GM23338 (cell line): ENCODE measurements at regions not wholly inside any gene's neighbourhood (a gene's known extent, or its start where the extent isn't known, plus 50 kb on each side); places are given as distances from the start of the nearest gene placed in this dataset.

Experiments used
- ATAC-seq: fragments of 200-7000 bp; cut with Tn5 transposase; 3 replicates; pipeline ENCODE4 v1.9.1; 2020
- DNase-seq: peaks from one replicate; pipeline ENCODE4 v3.0.0-alpha.2; 2015; ENCODE audit warnings: low spot score
- H2AFZ ChIP-seq: fragments of 200-600 bp; sonication (generic); 2 replicates; pipeline ENCODE4 v1.8.0; 2016; ENCODE audit warnings: antibody characterized with exemption, mild to moderate bottlenecking, moderate library complexity
- H3F3A ChIP-seq: fragments of 200-600 bp; sonication (generic); replicated peaks from 2 replicates; pipeline ENCODE4 v1.8.0; 2017; ENCODE audit warnings: antibody characterized with exemption, mixed run types, low read depth
- H3K27ac ChIP-seq: fragments of 200-600 bp; sonication (generic); 2 replicates; pipeline ENCODE4 v1.6.1; 2016; ENCODE audit warnings: low read depth
- H3K27me3 ChIP-seq: fragments of 200-600 bp; sonication (generic); 2 replicates; pipeline ENCODE4 v1.8.0; 2016; ENCODE audit warnings: mild to moderate bottlenecking, mixed run types, moderate library complexity; ENCODE audit not compliant: insufficient read depth
- H3K36me3 ChIP-seq: fragments of 200-600 bp; sonication (generic); 2 replicates; pipeline ENCODE4 v1.8.0; 2016; ENCODE audit warnings: mild to moderate bottlenecking; ENCODE audit not compliant: insufficient read depth
- H3K4me1 ChIP-seq: fragments of 200-600 bp; sonication (generic); 2 replicates; pipeline ENCODE4 v1.8.0; 2016; ENCODE audit warnings: mild to moderate bottlenecking, moderate library complexity; ENCODE audit not compliant: insufficient read depth
- H3K4me2 ChIP-seq: fragments of 200-600 bp; sonication (generic); 2 replicates; pipeline ENCODE4 v1.7.1; 2017; ENCODE audit warnings: mixed run types
- H3K4me3 ChIP-seq: fragments of 200-600 bp; sonication (generic); 2 replicates; pipeline ENCODE4 v1.6.1; 2016; ENCODE audit warnings: mixed run types
- H3K79me2 ChIP-seq: fragments of 200-600 bp; sonication (generic); replicated peaks from 2 replicates; pipeline ENCODE4 v1.8.0; 2017; ENCODE audit warnings: mild to moderate bottlenecking; ENCODE audit not compliant: insufficient read depth
- H3K9me2 ChIP-seq: fragments of 200-600 bp; sonication (generic); 2 replicates; pipeline ENCODE4 v1.8.0; 2017; ENCODE audit not compliant: insufficient read depth
- H4K20me1 ChIP-seq: fragments of 200-600 bp; sonication (generic); replicated peaks from 2 replicates; pipeline ENCODE4 v1.8.0; 2017; ENCODE audit warnings: mild to moderate bottlenecking; ENCODE audit not compliant: insufficient read depth
- H3K27ac Mint-ChIP-seq: 2 replicates; pipeline ENCODE4 v1.8.0; 2020; ENCODE audit warnings: inconsistent platforms, mild to moderate bottlenecking, moderate library complexity, mixed read lengths
- H3K27me3 Mint-ChIP-seq: 3 replicates; pipeline ENCODE4 v1.8.0; 2022; ENCODE audit warnings: low read depth, mild to moderate bottlenecking, moderate library complexity, mixed read lengths, inconsistent platforms; ENCODE audit not compliant: insufficient read depth, poor library complexity
- H3K36me3 Mint-ChIP-seq: 3 replicates; pipeline ENCODE4 v1.8.0; 2021; ENCODE audit warnings: low read depth, mild to moderate bottlenecking, inconsistent platforms, moderate library complexity, mixed read lengths
- H3K4me1 Mint-ChIP-seq: 3 replicates; pipeline ENCODE4 v1.8.0; 2020; ENCODE audit warnings: mild to moderate bottlenecking, inconsistent platforms, mixed read lengths
- H3K4me3 Mint-ChIP-seq: 3 replicates; pipeline ENCODE4 v1.8.0; 2021; ENCODE audit warnings: moderate library complexity, mild to moderate bottlenecking, inconsistent platforms, mixed read lengths
- H3K9me3 Mint-ChIP-seq: 3 replicates; pipeline ENCODE4 v1.8.0; 2020; ENCODE audit warnings: moderate library complexity, mild to moderate bottlenecking, inconsistent platforms, mixed read lengths
- CREB1 ChIP-seq: fragments of 250-450 bp; sonication (Bioruptor Pico); IDR thresholded peaks from 2 replicates; pipeline ENCODE4 v1.5.0; 2020; ENCODE audit warnings: low read depth, mild to moderate bottlenecking, moderate library complexity
- EZH2 ChIP-seq: fragments of 200-600 bp; sonication (generic); IDR thresholded peaks from one replicate; pipeline ENCODE4 v1.8.0; 2017; ENCODE audit warnings: antibody characterized with exemption, mild to moderate bottlenecking, low read depth; ENCODE audit not compliant: unreplicated experiment
- EZH2phosphoT487 ChIP-seq: fragments of 200-600 bp; sonication (generic); IDR thresholded peaks from one replicate; pipeline ENCODE4 v1.8.1; 2018; ENCODE audit warnings: antibody characterized with exemption; ENCODE audit not compliant: unreplicated experiment
- JUNB ChIP-seq: IDR thresholded peaks from one replicate; pipeline ENCODE4 v1.6.1; 2016; ENCODE audit warnings: antibody characterized with exemption; ENCODE audit not compliant: unreplicated experiment
- NANOG ChIP-seq: IDR thresholded peaks from 2 replicates; pipeline ENCODE4 v1.6.1; 2016; ENCODE audit warnings: antibody characterized with exemption, borderline replicate concordance
- POLR2AphosphoS5 ChIP-seq: IDR thresholded peaks from 2 replicates; pipeline ENCODE4 v1.6.1; 2016; ENCODE audit warnings: antibody characterized with exemption, low read depth
- STAT1 ChIP-seq: IDR thresholded peaks from one replicate; pipeline ENCODE4 v1.6.1; 2016; ENCODE audit warnings: antibody characterized with exemption; ENCODE audit not compliant: unreplicated experiment
- ZNF114 ChIP-seq: fragments of 250-450 bp; sonication (Bioruptor Pico); IDR thresholded peaks from 2 replicates; pipeline ENCODE4 v1.5.0; 2020; ENCODE audit warnings: mild to moderate bottlenecking, moderate library complexity
- ZNF331 ChIP-seq: fragments of 250-450 bp; sonication (Bioruptor Pico); IDR thresholded peaks from 2 replicates; pipeline ENCODE4 v1.5.0; 2020; ENCODE audit warnings: low read depth, mild to moderate bottlenecking, moderate library complexity
- TF ChIP-seq, protein P1 (sequence below): IDR thresholded peaks from 2 replicates; pipeline ENCODE4 v1.6.1; 2016; ENCODE audit warnings: antibody characterized with exemption
- TF ChIP-seq, protein P2 (sequence below), 2 experiments: fragments of 200-600 bp in 1 of 2; sonication (generic) in 1 of 2; conservative IDR thresholded peaks; 2 replicates each; pipeline versions ENCODE4 v1.5.1 to v1.6.1; 2016 to 2017; ENCODE audit warnings: antibody characterized with exemption in 2 of 2, low read depth in 2 of 2, mild to moderate bottlenecking in 2 of 2, moderate library complexity in 1 of 2
- TF ChIP-seq, protein P3 (sequence below): IDR thresholded peaks from one replicate; pipeline ENCODE4 v1.6.1; 2018; ENCODE audit warnings: antibody characterized with exemption; ENCODE audit not compliant: unreplicated experiment
- TF ChIP-seq, protein P4 (sequence below): fragments of 250-450 bp; sonication (Bioruptor Pico); IDR thresholded peaks from 2 replicates; pipeline ENCODE4 v1.5.0; 2020; ENCODE audit warnings: mild to moderate bottlenecking, moderate library complexity

DNA sequence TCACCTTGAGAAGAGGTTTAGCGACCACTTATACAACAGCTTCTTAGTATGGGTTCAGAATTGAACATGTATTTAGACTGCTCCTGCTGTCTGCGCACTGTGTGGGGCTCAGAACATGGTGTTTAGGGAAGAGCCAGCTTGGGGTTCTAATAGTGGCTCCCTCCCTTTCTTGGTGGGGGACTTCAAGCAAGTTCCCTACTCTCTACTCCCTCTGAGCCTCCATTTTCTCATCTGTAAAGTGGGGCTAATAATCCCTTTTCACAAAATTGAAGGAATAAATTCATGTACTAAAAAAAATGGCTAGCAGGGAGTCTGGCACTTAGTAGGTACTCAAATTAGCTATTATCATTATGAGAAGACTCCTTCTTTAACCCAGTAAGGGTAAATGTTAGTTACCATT is 97.5 kb upstream of the SPATA12 start:
- Histone ChIP-seq H3K9me2 (no peaks in the 10 kb centered on the region), H3K27ac (no peak overlapping the region), H3K79me2 (no peaks in the 10 kb centered on the region), H3K27me3 (no peaks in the 10 kb centered on the region), H3K4me1 (peaks cover 9% of the 10 kb centered on the region; the same call in 1 of the 2 replicates), H3K4me2 (no peak overlapping the region), H3F3A (no peaks in the 10 kb centered on the region), H4K20me1 (no peaks in the 10 kb centered on the region), H2AFZ (no peak overlapping the region), H3K4me3 (no peak overlapping the region), H3K36me3 (no peaks in the 10 kb centered on the region)
- ATAC-seq (no peak), DNase-seq (no peak)
- TF ChIP-seq ZNF114 (CRISPR knock-in tag) (no peak), POLR2AphosphoS5 (no peak), ZNF331 (CRISPR knock-in tag) (no peak), CREB1 (CRISPR knock-in tag) (no peak), EZH2 (no peak), JUNB (no peak), EZH2phosphoT487 (no peak), NANOG (no peak), STAT1 (no peak)
- TF ChIP-seq, protein P1, sequence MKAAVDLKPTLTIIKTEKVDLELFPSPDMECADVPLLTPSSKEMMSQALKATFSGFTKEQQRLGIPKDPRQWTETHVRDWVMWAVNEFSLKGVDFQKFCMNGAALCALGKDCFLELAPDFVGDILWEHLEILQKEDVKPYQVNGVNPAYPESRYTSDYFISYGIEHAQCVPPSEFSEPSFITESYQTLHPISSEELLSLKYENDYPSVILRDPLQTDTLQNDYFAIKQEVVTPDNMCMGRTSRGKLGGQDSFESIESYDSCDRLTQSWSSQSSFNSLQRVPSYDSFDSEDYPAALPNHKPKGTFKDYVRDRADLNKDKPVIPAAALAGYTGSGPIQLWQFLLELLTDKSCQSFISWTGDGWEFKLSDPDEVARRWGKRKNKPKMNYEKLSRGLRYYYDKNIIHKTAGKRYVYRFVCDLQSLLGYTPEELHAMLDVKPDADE = no peak
- TF ChIP-seq, protein P2, sequence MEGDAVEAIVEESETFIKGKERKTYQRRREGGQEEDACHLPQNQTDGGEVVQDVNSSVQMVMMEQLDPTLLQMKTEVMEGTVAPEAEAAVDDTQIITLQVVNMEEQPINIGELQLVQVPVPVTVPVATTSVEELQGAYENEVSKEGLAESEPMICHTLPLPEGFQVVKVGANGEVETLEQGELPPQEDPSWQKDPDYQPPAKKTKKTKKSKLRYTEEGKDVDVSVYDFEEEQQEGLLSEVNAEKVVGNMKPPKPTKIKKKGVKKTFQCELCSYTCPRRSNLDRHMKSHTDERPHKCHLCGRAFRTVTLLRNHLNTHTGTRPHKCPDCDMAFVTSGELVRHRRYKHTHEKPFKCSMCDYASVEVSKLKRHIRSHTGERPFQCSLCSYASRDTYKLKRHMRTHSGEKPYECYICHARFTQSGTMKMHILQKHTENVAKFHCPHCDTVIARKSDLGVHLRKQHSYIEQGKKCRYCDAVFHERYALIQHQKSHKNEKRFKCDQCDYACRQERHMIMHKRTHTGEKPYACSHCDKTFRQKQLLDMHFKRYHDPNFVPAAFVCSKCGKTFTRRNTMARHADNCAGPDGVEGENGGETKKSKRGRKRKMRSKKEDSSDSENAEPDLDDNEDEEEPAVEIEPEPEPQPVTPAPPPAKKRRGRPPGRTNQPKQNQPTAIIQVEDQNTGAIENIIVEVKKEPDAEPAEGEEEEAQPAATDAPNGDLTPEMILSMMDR (conservative IDR thresholded peaks at IDR 0.05; ENCODE audit: low read depth in 2 of 2) = no peak
- TF ChIP-seq, protein P3, sequence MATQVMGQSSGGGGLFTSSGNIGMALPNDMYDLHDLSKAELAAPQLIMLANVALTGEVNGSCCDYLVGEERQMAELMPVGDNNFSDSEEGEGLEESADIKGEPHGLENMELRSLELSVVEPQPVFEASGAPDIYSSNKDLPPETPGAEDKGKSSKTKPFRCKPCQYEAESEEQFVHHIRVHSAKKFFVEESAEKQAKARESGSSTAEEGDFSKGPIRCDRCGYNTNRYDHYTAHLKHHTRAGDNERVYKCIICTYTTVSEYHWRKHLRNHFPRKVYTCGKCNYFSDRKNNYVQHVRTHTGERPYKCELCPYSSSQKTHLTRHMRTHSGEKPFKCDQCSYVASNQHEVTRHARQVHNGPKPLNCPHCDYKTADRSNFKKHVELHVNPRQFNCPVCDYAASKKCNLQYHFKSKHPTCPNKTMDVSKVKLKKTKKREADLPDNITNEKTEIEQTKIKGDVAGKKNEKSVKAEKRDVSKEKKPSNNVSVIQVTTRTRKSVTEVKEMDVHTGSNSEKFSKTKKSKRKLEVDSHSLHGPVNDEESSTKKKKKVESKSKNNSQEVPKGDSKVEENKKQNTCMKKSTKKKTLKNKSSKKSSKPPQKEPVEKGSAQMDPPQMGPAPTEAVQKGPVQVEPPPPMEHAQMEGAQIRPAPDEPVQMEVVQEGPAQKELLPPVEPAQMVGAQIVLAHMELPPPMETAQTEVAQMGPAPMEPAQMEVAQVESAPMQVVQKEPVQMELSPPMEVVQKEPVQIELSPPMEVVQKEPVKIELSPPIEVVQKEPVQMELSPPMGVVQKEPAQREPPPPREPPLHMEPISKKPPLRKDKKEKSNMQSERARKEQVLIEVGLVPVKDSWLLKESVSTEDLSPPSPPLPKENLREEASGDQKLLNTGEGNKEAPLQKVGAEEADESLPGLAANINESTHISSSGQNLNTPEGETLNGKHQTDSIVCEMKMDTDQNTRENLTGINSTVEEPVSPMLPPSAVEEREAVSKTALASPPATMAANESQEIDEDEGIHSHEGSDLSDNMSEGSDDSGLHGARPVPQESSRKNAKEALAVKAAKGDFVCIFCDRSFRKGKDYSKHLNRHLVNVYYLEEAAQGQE = no peak
- TF ChIP-seq, protein P4, sequence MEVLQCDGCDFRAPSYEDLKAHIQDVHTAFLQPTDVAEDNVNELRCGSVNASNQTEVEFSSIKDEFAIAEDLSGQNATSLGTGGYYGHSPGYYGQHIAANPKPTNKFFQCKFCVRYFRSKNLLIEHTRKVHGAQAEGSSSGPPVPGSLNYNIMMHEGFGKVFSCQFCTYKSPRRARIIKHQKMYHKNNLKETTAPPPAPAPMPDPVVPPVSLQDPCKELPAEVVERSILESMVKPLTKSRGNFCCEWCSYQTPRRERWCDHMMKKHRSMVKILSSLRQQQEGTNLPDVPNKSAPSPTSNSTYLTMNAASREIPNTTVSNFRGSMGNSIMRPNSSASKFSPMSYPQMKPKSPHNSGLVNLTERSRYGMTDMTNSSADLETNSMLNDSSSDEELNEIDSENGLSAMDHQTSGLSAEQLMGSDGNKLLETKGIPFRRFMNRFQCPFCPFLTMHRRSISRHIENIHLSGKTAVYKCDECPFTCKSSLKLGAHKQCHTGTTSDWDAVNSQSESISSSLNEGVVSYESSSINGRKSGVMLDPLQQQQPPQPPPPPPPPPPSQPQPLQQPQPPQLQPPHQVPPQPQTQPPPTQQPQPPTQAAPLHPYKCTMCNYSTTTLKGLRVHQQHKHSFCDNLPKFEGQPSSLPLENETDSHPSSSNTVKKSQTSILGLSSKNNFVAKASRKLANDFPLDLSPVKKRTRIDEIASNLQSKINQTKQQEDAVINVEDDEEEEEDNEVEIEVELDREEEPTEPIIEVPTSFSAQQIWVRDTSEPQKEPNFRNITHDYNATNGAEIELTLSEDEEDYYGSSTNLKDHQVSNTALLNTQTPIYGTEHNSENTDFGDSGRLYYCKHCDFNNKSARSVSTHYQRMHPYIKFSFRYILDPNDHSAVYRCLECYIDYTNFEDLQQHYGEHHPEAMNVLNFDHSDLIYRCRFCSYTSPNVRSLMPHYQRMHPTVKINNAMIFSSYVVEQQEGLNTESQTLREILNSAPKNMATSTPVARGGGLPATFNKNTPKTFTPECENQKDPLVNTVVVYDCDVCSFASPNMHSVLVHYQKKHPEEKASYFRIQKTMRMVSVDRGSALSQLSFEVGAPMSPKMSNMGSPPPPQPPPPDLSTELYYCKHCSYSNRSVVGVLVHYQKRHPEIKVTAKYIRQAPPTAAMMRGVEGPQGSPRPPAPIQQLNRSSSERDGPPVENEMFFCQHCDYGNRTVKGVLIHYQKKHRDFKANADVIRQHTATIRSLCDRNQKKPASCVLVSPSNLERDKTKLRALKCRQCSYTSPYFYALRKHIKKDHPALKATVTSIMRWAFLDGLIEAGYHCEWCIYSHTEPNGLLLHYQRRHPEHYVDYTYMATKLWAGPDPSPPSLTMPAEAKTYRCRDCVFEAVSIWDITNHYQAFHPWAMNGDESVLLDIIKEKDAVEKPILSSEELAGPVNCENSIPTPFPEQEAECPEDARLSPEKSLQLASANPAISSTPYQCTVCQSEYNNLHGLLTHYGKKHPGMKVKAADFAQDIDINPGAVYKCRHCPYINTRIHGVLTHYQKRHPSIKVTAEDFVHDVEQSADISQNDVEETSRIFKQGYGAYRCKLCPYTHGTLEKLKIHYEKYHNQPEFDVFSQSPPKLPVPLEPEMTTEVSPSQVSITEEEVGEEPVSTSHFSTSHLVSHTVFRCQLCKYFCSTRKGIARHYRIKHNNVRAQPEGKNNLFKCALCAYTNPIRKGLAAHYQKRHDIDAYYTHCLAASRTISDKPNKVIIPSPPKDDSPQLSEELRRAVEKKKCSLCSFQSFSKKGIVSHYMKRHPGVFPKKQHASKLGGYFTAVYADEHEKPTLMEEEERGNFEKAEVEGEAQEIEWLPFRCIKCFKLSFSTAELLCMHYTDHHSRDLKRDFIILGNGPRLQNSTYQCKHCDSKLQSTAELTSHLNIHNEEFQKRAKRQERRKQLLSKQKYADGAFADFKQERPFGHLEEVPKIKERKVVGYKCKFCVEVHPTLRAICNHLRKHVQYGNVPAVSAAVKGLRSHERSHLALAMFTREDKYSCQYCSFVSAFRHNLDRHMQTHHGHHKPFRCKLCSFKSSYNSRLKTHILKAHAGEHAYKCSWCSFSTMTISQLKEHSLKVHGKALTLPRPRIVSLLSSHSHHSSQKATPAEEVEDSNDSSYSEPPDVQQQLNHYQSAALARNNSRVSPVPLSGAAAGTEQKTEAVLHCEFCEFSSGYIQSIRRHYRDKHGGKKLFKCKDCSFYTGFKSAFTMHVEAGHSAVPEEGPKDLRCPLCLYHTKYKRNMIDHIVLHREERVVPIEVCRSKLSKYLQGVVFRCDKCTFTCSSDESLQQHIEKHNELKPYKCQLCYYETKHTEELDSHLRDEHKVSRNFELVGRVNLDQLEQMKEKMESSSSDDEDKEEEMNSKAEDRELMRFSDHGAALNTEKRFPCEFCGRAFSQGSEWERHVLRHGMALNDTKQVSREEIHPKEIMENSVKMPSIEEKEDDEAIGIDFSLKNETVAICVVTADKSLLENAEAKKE = no peak
- no peak overlapping the region for H3K4me3 Mint-ChIP-seq
- peaks cover 3% of the 10 kb centered on the region for H3K27me3 Mint-ChIP-seq
- peaks cover 8% of the 10 kb centered on the region; the same call in 2 of the 3 replicates for H3K4me1 Mint-ChIP-seq
- no peaks in the 10 kb centered on the region for H3K36me3 Mint-ChIP-seq
- H3K9me3 Mint-ChIP-seq = peaks cover 2% of the 10 kb centered on the region; the same call in 2 of the 3 replicates
- no peak overlapping the region for H3K27ac Mint-ChIP-seq
